ENCODE measurements at regions not wholly inside any gene's neighbourhood (a gene's known extent, or its start where the extent isn't known, plus 50 kb on each side); places are given as distances from the start of the nearest gene placed in this dataset.
"Not testable (repeated sequence)": the region's sequence is repeated elsewhere in the genome, so short reads cannot be mapped to it uniquely, and the experiment has no call there.

- no peak overlapping the region for H3K4me3 ChIP-seq (ENCODE audit: low read depth, low read length)
- H3K27ac ChIP-seq, result no peak overlapping the region
- H3K9me3 ChIP-seq (ENCODE audit: severe bottlenecking), result no peaks in the 10 kb centered on the region
- no peaks in the 10 kb centered on the region for H3K36me3 ChIP-seq
- DNase-seq, result no peak
- H3K27me3 ChIP-seq (ENCODE audit: insufficient read depth, low read depth, severe bottlenecking), result no peaks in the 10 kb centered on the region
- TF ChIP-seq CTCF (IDR thresholded peaks at IDR 0.05; ENCODE audit: low read depth, low read length), result no peak
These were observed 568.0 kb downstream of the TRIB2 start for GRCh38 chr2:13284688-13285087.

GRCh38 chr2:13289310-13289709, 572.6 kb downstream of the TRIB2 start:
- no peak for DNase-seq
- H3K36me3 ChIP-seq, result no peaks in the 10 kb centered on the region
- no peak overlapping the region for H3K27ac ChIP-seq
- H3K27me3 ChIP-seq (ENCODE audit: insufficient read depth, low read depth, severe bottlenecking), result no peaks in the 10 kb centered on the region
- H3K4me3 ChIP-seq (ENCODE audit: low read depth, low read length), result no peak overlapping the region
- TF ChIP-seq CTCF (IDR thresholded peaks at IDR 0.05; ENCODE audit: low read depth, low read length), result no peak
- no peaks in the 10 kb centered on the region for H3K9me3 ChIP-seq (ENCODE audit: severe bottlenecking)

- H3K4me3 ChIP-seq (ENCODE audit: low read depth, low read length); H3K27ac ChIP-seq; H3K36me3 ChIP-seq; DNase-seq; H3K9me3 ChIP-seq (ENCODE audit: severe bottlenecking); H3K27me3 ChIP-seq (ENCODE audit: insufficient read depth, low read depth, severe bottlenecking): not testable (repeated sequence)
These were observed 591.7 kb downstream of the TRIB2 start for GRCh38 chr2:13308478-13308805.

GRCh38 chr2:13308989-13309388, 592.3 kb downstream of the TRIB2 start:
- Histone ChIP-seq H3K27ac (no peak overlapping the region), H3K9me3 (ENCODE audit: severe bottlenecking) (peaks cover 7% of the 10 kb centered on the region), H3K27me3 (ENCODE audit: insufficient read depth, low read depth, severe bottlenecking) (no peaks in the 10 kb centered on the region), H3K4me3 (ENCODE audit: low read depth, low read length) (no peak overlapping the region), H3K36me3 (no peaks in the 10 kb centered on the region)
- DNase-seq, result no peak
- TF ChIP-seq CTCF (IDR thresholded peaks at IDR 0.05; ENCODE audit: low read depth, low read length), result no peak

- H3K9me3 ChIP-seq (ENCODE audit: severe bottlenecking), result no peaks in the 10 kb centered on the region
- no peak for TF ChIP-seq CTCF (IDR thresholded peaks at IDR 0.05; ENCODE audit: low read depth, low read length)
These were observed 615.3 kb downstream of the TRIB2 start for GRCh38 chr2:13332060-13332459.

GRCh38 chr2:13334071-13334470, 617.3 kb downstream of the TRIB2 start:
- not testable (repeated sequence) for H3K9me3 ChIP-seq (ENCODE audit: severe bottlenecking); DNase-seq; H3K27me3 ChIP-seq (ENCODE audit: insufficient read depth, low read depth, severe bottlenecking)

More at GRCh38 chr2:13332060-13332459, 615.3 kb downstream of the TRIB2 start:
- H3K27me3 ChIP-seq (ENCODE audit: insufficient read depth, low read depth, severe bottlenecking), result no peaks in the 10 kb centered on the region
- no peak overlapping the region for H3K27ac ChIP-seq
- no peak for DNase-seq
- no peaks in the 10 kb centered on the region for H3K36me3 ChIP-seq
- no peak overlapping the region for H3K4me3 ChIP-seq (ENCODE audit: low read depth, low read length)

GRCh38 chr2:13334545-13334944, 617.8 kb downstream of the TRIB2 start:
- H3K4me3 ChIP-seq (ENCODE audit: low read depth, low read length), result no peak overlapping the region
- H3K27ac ChIP-seq, result no peak overlapping the region
- DNase-seq, result no peak
- no peaks in the 10 kb centered on the region for H3K36me3 ChIP-seq
- no peak for TF ChIP-seq CTCF (IDR thresholded peaks at IDR 0.05; ENCODE audit: low read depth, low read length)
- no peaks in the 10 kb centered on the region for H3K9me3 ChIP-seq (ENCODE audit: severe bottlenecking)
- no peaks in the 10 kb centered on the region for H3K27me3 ChIP-seq (ENCODE audit: insufficient read depth, low read depth, severe bottlenecking)

More at GRCh38 chr2:13334071-13334470, 617.3 kb downstream of the TRIB2 start:
- H3K36me3 ChIP-seq; H3K27ac ChIP-seq; H3K4me3 ChIP-seq (ENCODE audit: low read depth, low read length): not testable (repeated sequence)
